Subcutaneous abdominal adipose tissue (tissue), 5 donors: ENCODE measurements at regions not wholly inside any gene's neighbourhood (a gene's known extent, or its start where the extent isn't known, plus 50 kb on each side); places are given as distances from the start of the nearest gene placed in this dataset.
"Not testable (repeated sequence)": the region's sequence is repeated elsewhere in the genome, so short reads cannot be mapped to it uniquely, and the experiment has no call there.

ENCODE experiments used
- H3K27ac ChIP-seq: one replicate; pipeline ENCODE4 v1.7.0; 2013; ENCODE audit warnings: low read depth, mild to moderate bottlenecking, inconsistent platforms, low read length, moderate library complexity
- H3K27me3 ChIP-seq, 5 donors: one replicate each; pipeline ENCODE4 v1.7.0; 2013; ENCODE audit warnings: low read length in 5 of 5, inconsistent platforms in 1 of 5; ENCODE audit not compliant: control insufficient read depth in 5 of 5, insufficient read depth in 4 of 5
- H3K36me3 ChIP-seq, 5 donors: one replicate each; pipeline ENCODE4 v1.7.0; 2013; ENCODE audit warnings: low read length in 5 of 5; ENCODE audit not compliant: control insufficient read depth in 5 of 5, insufficient read depth in 5 of 5
- H3K4me1 ChIP-seq, 5 donors: one replicate each; pipeline ENCODE4 v1.7.0; 2013; ENCODE audit warnings: low read length in 5 of 5, mild to moderate bottlenecking in 3 of 5, moderate library complexity in 1 of 5; ENCODE audit not compliant: control insufficient read depth in 5 of 5, insufficient read depth in 5 of 5
- H3K4me3 ChIP-seq, 5 donors: one replicate each; pipeline ENCODE4 v1.7.0; 2013; ENCODE audit warnings: low read length in 5 of 5, low read depth in 1 of 5
- H3K9ac ChIP-seq, 5 donors: one replicate each; pipeline ENCODE4 v1.7.0; 2013; ENCODE audit warnings: low read length in 5 of 5, mild to moderate bottlenecking in 4 of 5, moderate library complexity in 3 of 5
- H3K9me3 ChIP-seq, 5 donors: one replicate each; pipeline ENCODE4 v1.7.0; 2013; ENCODE audit warnings: low read length in 5 of 5; ENCODE audit not compliant: control insufficient read depth in 5 of 5
- donor health status: healthy.
- donor health status: healthy.
- donor health status: healthy.
- donor health status: healthy.
- donor health status: healthy.

DNA sequence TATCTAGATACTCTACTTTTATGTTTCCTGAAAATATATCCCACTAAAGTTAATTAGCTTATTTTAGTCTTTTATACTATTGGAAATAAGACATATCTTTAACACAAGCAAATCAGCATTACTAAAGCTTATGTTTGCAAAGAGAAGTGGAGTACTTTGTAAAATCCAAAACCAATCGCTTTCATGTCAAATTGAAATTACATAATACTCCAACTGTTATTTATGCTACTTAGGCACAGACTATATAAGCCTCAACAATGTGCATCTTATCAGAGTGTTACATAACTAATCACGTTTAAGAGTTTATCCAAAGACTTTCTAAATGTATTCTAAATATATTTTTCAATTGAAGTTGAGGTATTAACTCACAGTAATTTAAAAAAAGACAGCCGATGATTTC is 200.0 kb downstream of the PCDH20 start:
- Histone ChIP-seq H3K36me3 (no peaks in the 10 kb centered on the region), H3K9ac (no peak overlapping the region), H3K9me3 (no peaks in the 10 kb centered on the region), H3K27ac (no peak overlapping the region), H3K27me3 (no peaks in the 10 kb centered on the region), H3K4me1 (no peaks in the 10 kb centered on the region), H3K4me3 (no peak overlapping the region)

- H3K27ac ChIP-seq, result no peak overlapping the region
- H3K9ac ChIP-seq, result no peak overlapping the region
- H3K27me3 ChIP-seq, result no peaks in the 10 kb centered on the region
- H3K4me3 ChIP-seq, result no peak overlapping the region
- no peaks in the 10 kb centered on the region for H3K9me3 ChIP-seq
- no peaks in the 10 kb centered on the region for H3K4me1 ChIP-seq
- H3K36me3 ChIP-seq, result no peaks in the 10 kb centered on the region
These were observed 200.5 kb downstream of the PCDH20 start for GRCh38 chr13:61215116-61215515.

- no peaks in the 10 kb centered on the region for H3K4me1 ChIP-seq
- no peaks in the 10 kb centered on the region for H3K36me3 ChIP-seq
- no peak overlapping the region for H3K27ac ChIP-seq
- no peaks in the 10 kb centered on the region for H3K27me3 ChIP-seq
- H3K9me3 ChIP-seq, result no peaks in the 10 kb centered on the region
- no peak overlapping the region for H3K4me3 ChIP-seq
- H3K9ac ChIP-seq, result no peak overlapping the region
These were observed 201.1 kb downstream of the PCDH20 start for GRCh38 chr13:61214551-61214950.

DNA sequence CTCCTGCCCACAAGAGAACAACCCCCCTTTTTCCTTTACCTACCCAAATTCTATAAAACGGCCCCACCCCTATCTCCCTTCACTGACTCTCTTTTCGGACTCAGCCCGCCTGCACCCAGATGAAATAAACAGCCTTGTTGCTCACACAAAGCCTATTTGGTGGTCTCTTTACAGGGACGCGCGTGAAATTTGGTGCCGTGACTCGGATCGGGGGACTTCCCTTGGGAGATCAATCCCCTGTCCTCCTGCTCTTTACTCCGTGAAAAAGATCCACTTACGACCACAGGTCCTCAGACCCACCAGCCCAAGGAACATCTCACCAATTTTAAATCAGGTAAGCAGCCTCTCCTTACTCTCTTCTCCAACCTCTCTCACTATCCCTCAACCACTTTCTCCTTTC is 209.8 kb downstream of the PCDH20 start:
- not testable (repeated sequence) for H3K27ac ChIP-seq, H3K36me3 ChIP-seq, H3K4me1 ChIP-seq, H3K9me3 ChIP-seq, H3K9ac ChIP-seq, H3K27me3 ChIP-seq, H3K4me3 ChIP-seq

GRCh38 chr13:61204025-61204424 is 211.6 kb downstream of the PCDH20 start:
- Histone ChIP-seq H3K36me3 (no peaks in the 10 kb centered on the region), H3K27ac (no peak overlapping the region), H3K9ac (no peak overlapping the region), H3K4me1 (no peaks in the 10 kb centered on the region), H3K27me3 (no peaks in the 10 kb centered on the region), H3K9me3 (no peaks in the 10 kb centered on the region), H3K4me3 (no peak overlapping the region)

GRCh38 chr13:61202042-61202441 is 213.6 kb downstream of the PCDH20 start:
- H3K27ac ChIP-seq, result no peak overlapping the region
- H3K27me3 ChIP-seq, result no peaks in the 10 kb centered on the region
- H3K36me3 ChIP-seq, result no peaks in the 10 kb centered on the region
- H3K4me1 ChIP-seq, result no peaks in the 10 kb centered on the region
- no peak overlapping the region for H3K9ac ChIP-seq
- no peak overlapping the region for H3K4me3 ChIP-seq
- no peaks in the 10 kb centered on the region for H3K9me3 ChIP-seq

DNA sequence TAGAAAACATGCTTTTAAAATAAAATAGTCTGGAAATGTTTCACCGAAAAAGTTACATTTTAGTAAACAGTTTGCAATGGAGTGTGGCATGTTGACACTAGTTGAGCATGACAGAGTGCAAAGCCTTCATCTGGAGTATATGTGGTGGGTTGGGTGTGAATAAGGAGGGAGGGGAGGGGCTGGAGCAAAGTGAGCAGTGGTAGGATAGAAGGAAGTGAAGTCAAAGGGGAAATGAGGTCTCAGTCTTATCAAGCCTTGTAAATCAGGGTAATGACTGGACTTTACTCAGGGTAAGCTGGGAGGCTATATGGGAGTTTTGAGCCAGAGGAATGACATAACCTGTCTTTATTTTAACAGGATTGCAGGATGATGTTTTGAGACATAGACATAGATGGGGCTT is 222.8 kb downstream of the PCDH20 start:
- Histone ChIP-seq H3K36me3 (no peaks in the 10 kb centered on the region), H3K4me1 (no peaks in the 10 kb centered on the region), H3K9ac (no peak overlapping the region), H3K9me3 (no peaks in the 10 kb centered on the region), H3K4me3 (no peak overlapping the region), H3K27ac (no peak overlapping the region), H3K27me3 (no peaks in the 10 kb centered on the region)

- H3K4me1 ChIP-seq, result no peaks in the 10 kb centered on the region
- no peaks in the 10 kb centered on the region for H3K9me3 ChIP-seq
- H3K27ac ChIP-seq, result no peak overlapping the region
- no peaks in the 10 kb centered on the region for H3K27me3 ChIP-seq
- no peak overlapping the region for H3K4me3 ChIP-seq
- H3K9ac ChIP-seq, result no peak overlapping the region
- no peaks in the 10 kb centered on the region for H3K36me3 ChIP-seq
These were observed 227.6 kb downstream of the PCDH20 start for GRCh38 chr13:61188057-61188456.

DNA sequence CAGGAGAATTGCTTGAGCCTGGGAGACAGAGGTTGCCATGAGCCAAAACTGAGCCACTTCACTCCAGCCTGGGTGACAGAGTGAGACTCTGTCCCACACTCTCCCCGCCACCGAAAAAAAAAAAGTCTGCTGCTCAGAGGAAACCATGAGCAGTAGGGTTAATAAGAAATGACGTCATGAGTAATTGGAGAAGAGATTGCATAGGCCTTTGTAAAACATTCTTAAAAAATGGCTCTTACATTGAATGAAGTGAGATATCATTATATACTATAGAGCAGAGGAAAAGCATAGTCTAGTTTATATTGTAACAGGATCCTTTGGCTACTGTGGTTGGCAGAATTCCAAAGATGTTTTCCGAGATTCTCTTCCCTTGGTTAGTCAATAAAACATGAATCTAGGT is 228.2 kb downstream of the PCDH20 start:
- Histone ChIP-seq H3K4me1 (no peaks in the 10 kb centered on the region), H3K27ac (no peak overlapping the region), H3K9ac (no peak overlapping the region), H3K4me3 (no peak overlapping the region), H3K9me3 (no peaks in the 10 kb centered on the region), H3K36me3 (no peaks in the 10 kb centered on the region), H3K27me3 (no peaks in the 10 kb centered on the region)

- Histone ChIP-seq H3K9me3 (no peaks in the 10 kb centered on the region), H3K4me3 (no peak overlapping the region), H3K9ac (no peak overlapping the region), H3K27ac (no peak overlapping the region), H3K27me3 (no peaks in the 10 kb centered on the region), H3K36me3 (no peaks in the 10 kb centered on the region), H3K4me1 (no peaks in the 10 kb centered on the region)
These were observed 232.0 kb downstream of the PCDH20 start for GRCh38 chr13:61183670-61184069.

DNA sequence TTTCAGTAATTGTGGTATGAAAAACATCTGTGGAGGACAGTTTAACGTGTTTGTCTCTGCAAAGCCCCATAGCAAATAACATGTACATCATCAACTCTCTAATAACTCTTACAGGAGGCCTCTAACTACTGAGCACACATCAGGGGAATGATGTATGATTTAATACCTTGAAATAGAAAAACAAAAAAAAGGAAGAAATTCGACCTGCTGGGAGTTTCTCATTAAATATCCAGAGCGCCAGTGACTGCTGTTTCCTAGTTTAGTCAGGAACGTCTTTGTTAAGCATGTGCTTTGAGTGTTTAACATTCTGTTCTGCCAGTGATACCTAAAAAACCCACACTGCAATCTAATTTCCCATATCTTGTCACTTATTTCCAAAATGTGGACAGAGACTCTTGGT is 235.4 kb downstream of the PCDH20 start:
- Histone ChIP-seq H3K4me3 (no peak overlapping the region), H3K27ac (no peak overlapping the region), H3K9ac (no peak overlapping the region)

More for the DNA sequence above, 235.4 kb downstream of the PCDH20 start:
- no peaks in the 10 kb centered on the region for H3K4me1 ChIP-seq
- peaks cover 0 to 1% (median 0%) of the 10 kb centered on the region in 5 donors for H3K9me3 ChIP-seq
- no peaks in the 10 kb centered on the region for H3K27me3 ChIP-seq
- no peaks in the 10 kb centered on the region for H3K36me3 ChIP-seq
